ENCODE measurements at regions not wholly inside any gene's neighbourhood (a gene's known extent, or its start where the extent isn't known, plus 50 kb on each side); places are given as distances from the start of the nearest gene placed in this dataset.
"Not testable (repeated sequence)": the region's sequence is repeated elsewhere in the genome, so short reads cannot be mapped to it uniquely, and the experiment has no call there.

DNA sequence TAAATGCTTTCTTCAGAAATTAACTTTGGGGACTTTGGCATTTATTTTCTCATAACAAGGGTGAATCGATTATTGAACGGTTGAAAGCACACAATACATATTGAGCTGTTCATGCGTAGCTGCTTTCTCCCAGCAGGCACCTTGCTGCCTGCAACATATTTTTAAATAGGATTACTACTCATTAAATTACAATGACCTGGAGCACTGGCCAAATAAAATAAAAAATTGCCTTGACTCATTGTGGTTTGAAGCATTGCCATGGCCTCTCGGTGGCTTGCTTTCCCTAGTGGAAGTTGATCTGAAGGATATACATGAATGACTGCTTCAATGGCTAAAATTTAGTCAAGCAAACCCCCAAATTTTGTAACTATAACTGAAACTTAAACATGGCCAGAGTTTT lies 181.6 kb upstream of the NUDT12 start:
- no peaks in the 10 kb centered on the region for H3K4me1 ChIP-seq (ENCODE audit: control insufficient read depth in 2 of 3, insufficient read depth in 2 of 3, low read depth in 1 of 3, low read length in 3 of 3)
- H3K27ac ChIP-seq (ENCODE audit: low read depth in 2 of 2, low read length in 2 of 2), result no peak overlapping the region
- H3K4me3 ChIP-seq (ENCODE audit: low read length in 3 of 3), result no peak overlapping the region
- no peaks in the 10 kb centered on the region for H3K9me3 ChIP-seq (ENCODE audit: control insufficient read depth in 2 of 3, insufficient read depth in 1 of 3, low read length in 3 of 3)
- FAIRE-seq, result no peak
- no peak for DNase-seq
- no peaks in the 10 kb centered on the region for H3K27me3 ChIP-seq (ENCODE audit: control insufficient read depth, insufficient read depth, low read length)
- intact Hi-C loops (cut with DNase I), result no loop called here
- no peaks in the 10 kb centered on the region for H3K36me3 ChIP-seq (ENCODE audit: control insufficient read depth in 2 of 3, insufficient read depth in 3 of 3, low read length in 3 of 3)
- TF ChIP-seq CTCF (IDR thresholded peaks at IDR 0.05; ENCODE audit: borderline replicate concordance, extremely low read depth, insufficient read depth), result no peak
- no peak overlapping the region for H3K9ac ChIP-seq (ENCODE audit: low read length in 3 of 3)

DNA sequence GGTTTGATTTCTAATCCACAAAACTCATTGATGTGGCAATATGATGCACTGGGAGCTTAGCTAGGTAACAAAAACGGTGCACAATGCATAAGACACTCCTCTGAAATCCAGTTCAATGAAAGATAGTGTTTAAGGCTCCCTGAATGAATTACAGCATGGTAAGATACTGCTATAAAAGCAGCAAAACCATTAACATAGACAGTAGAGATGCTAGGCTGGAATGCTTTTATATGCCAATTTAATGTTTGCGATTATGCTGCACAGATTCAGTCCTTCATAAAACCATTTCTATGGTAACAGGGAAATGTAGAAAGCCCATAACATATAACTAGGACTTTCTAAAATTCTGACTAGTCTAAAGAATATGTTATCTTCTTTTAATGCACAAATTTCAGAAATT lies 180.8 kb upstream of the NUDT12 start:
- intact Hi-C loops (cut with DNase I), result no loop called here
- Histone ChIP-seq H3K9me3 (ENCODE audit: control insufficient read depth in 2 of 3, insufficient read depth in 1 of 3, low read length in 3 of 3) (no peaks in the 10 kb centered on the region), H3K4me1 (ENCODE audit: control insufficient read depth in 2 of 3, insufficient read depth in 2 of 3, low read depth in 1 of 3, low read length in 3 of 3) (no peaks in the 10 kb centered on the region), H3K27me3 (ENCODE audit: control insufficient read depth, insufficient read depth, low read length) (no peaks in the 10 kb centered on the region), H3K27ac (ENCODE audit: low read depth in 2 of 2, low read length in 2 of 2) (no peak overlapping the region), H3K9ac (ENCODE audit: low read length in 3 of 3) (no peak overlapping the region), H3K36me3 (ENCODE audit: control insufficient read depth in 2 of 3, insufficient read depth in 3 of 3, low read length in 3 of 3) (no peaks in the 10 kb centered on the region), H3K4me3 (ENCODE audit: low read length in 3 of 3) (no peak overlapping the region)
- FAIRE-seq (no peak), DNase-seq (no peak)
- TF ChIP-seq CTCF (IDR thresholded peaks at IDR 0.05; ENCODE audit: borderline replicate concordance, extremely low read depth, insufficient read depth), result no peak

- FAIRE-seq, result no peak
- Histone ChIP-seq H3K9me3 (ENCODE audit: control insufficient read depth in 2 of 3, insufficient read depth in 1 of 3, low read length in 3 of 3) (no peaks in the 10 kb centered on the region), H3K9ac (ENCODE audit: low read length in 3 of 3) (no peak overlapping the region), H3K27ac (ENCODE audit: low read depth in 2 of 2, low read length in 2 of 2) (no peak overlapping the region), H3K4me1 (ENCODE audit: control insufficient read depth in 2 of 3, insufficient read depth in 2 of 3, low read depth in 1 of 3, low read length in 3 of 3) (no peaks in the 10 kb centered on the region), H3K27me3 (ENCODE audit: control insufficient read depth, insufficient read depth, low read length) (no peaks in the 10 kb centered on the region), H3K4me3 (ENCODE audit: low read length in 3 of 3) (no peak overlapping the region), H3K36me3 (ENCODE audit: control insufficient read depth in 2 of 3, insufficient read depth in 3 of 3, low read length in 3 of 3) (no peaks in the 10 kb centered on the region)
- DNase-seq, result no peak
- intact Hi-C loops (cut with DNase I), result no loop called here
- TF ChIP-seq CTCF (IDR thresholded peaks at IDR 0.05; ENCODE audit: borderline replicate concordance, extremely low read depth, insufficient read depth), result no peak
Observed at GRCh38 chr5:103741984-103742383, 179.4 kb upstream of the NUDT12 start.

GRCh38 chr5:103736343-103736742 lies 173.8 kb upstream of the NUDT12 start:
- H3K27me3 ChIP-seq (ENCODE audit: control insufficient read depth, insufficient read depth, low read length); FAIRE-seq; intact Hi-C loops (cut with DNase I): not testable (repeated sequence)

More at GRCh38 chr5:103736343-103736742, 173.8 kb upstream of the NUDT12 start:
- H3K4me1 ChIP-seq (ENCODE audit: control insufficient read depth in 2 of 3, insufficient read depth in 2 of 3, low read depth in 1 of 3, low read length in 3 of 3); H3K27ac ChIP-seq (ENCODE audit: low read depth in 2 of 2, low read length in 2 of 2); H3K9me3 ChIP-seq (ENCODE audit: control insufficient read depth in 2 of 3, insufficient read depth in 1 of 3, low read length in 3 of 3); H3K9ac ChIP-seq (ENCODE audit: low read length in 3 of 3); H3K4me3 ChIP-seq (ENCODE audit: low read length in 3 of 3); DNase-seq; H3K36me3 ChIP-seq (ENCODE audit: control insufficient read depth in 2 of 3, insufficient read depth in 3 of 3, low read length in 3 of 3): not testable (repeated sequence)
